HEK293T (cell line): ENCODE measurements at regions not wholly inside any gene's neighbourhood (a gene's known extent, or its start where the extent isn't known, plus 50 kb on each side); places are given as distances from the start of the nearest gene placed in this dataset.
A peak's percentile ranks its signal among the peaks of the same experiment; 100 is the strongest.

ENCODE experiments used
- CTCF ChIA-PET: fragments of 350-600 bp; formaldehyde crosslinking; extraction: SDS; loops from one replicate; lab custom pipeline; 2021; ENCODE audit warnings: antibody characterized with exemption, inconsistent platforms; lab: Yijun Ruan, JAX
- POLR2A ChIA-PET: fragments of 350-600 bp; formaldehyde crosslinking; extraction: SDS; loops from one replicate; lab custom pipeline; 2020; ENCODE audit warnings: antibody characterized with exemption, inconsistent platforms; lab: Yijun Ruan, JAX
- DNase-seq: peaks from one replicate; pipeline ENCODE4 v3.0.0; 2012; ENCODE audit warnings: mixed read lengths; ENCODE audit errors: extremely low spot score
- ARNT ChIP-seq: fragments of 450-650 bp; IDR thresholded peaks from 2 replicates; pipeline ENCODE4 v1.6.1; 2017; ENCODE audit warnings: mild to moderate bottlenecking
- BHLHE40 ChIP-seq: fragments of 450-650 bp; IDR thresholded peaks from 2 replicates; pipeline ENCODE4 v1.6.1; 2016; ENCODE audit warnings: mild to moderate bottlenecking, moderate library complexity, borderline replicate concordance
- CTBP1 ChIP-seq: fragments of 450-650 bp; IDR thresholded peaks from 2 replicates; pipeline ENCODE4 v1.6.1; 2016; ENCODE audit warnings: borderline replicate concordance
- ELF4 ChIP-seq: fragments of 450-650 bp; IDR thresholded peaks from 2 replicates; pipeline ENCODE4 v1.6.1; 2017; ENCODE audit warnings: antibody characterized with exemption
- FOXA1 ChIP-seq: fragments of 450-650 bp; IDR thresholded peaks from 2 replicates; pipeline ENCODE4 v1.6.1; 2016; ENCODE audit warnings: mild to moderate bottlenecking
- FOXK2 ChIP-seq: fragments of 450-650 bp; IDR thresholded peaks from 2 replicates; pipeline ENCODE4 v1.6.1; 2016; ENCODE audit warnings: mild to moderate bottlenecking
- FOXM1 ChIP-seq: fragments of 450-650 bp; IDR thresholded peaks from 2 replicates; pipeline ENCODE4 v1.6.1; 2017; ENCODE audit warnings: mild to moderate bottlenecking, borderline replicate concordance
- HDGF ChIP-seq: fragments of 450-650 bp; IDR thresholded peaks from 2 replicates; pipeline ENCODE4 v1.6.1; 2017; ENCODE audit warnings: antibody characterized with exemption, borderline replicate concordance
- L3MBTL2 ChIP-seq: fragments of 450-650 bp; conservative IDR thresholded peaks from 2 replicates; pipeline ENCODE4 v1.6.1; 2016; ENCODE audit warnings: mild to moderate bottlenecking
- LEF1 ChIP-seq: fragments of 450-650 bp; IDR thresholded peaks from 2 replicates; pipeline ENCODE4 v1.6.1; 2017; ENCODE audit warnings: mild to moderate bottlenecking, borderline replicate concordance
- NFRKB ChIP-seq: fragments of 450-650 bp; IDR thresholded peaks from 2 replicates; pipeline ENCODE4 v1.6.1; 2016; ENCODE audit warnings: mild to moderate bottlenecking, moderate library complexity
- SP1 ChIP-seq: fragments of 450-650 bp; IDR thresholded peaks from 2 replicates; pipeline ENCODE4 v1.6.1; 2017
- SUZ12 ChIP-seq: fragments of 450-650 bp; IDR thresholded peaks from 2 replicates; pipeline ENCODE4 v1.6.1; 2016; ENCODE audit warnings: mild to moderate bottlenecking
- TARDBP ChIP-seq: fragments of 450-650 bp; IDR thresholded peaks from 2 replicates; pipeline ENCODE4 v1.6.1; 2016
- ZNF384 ChIP-seq: fragments of 450-650 bp; IDR thresholded peaks from 2 replicates; pipeline ENCODE4 v1.6.1; 2016
- TF ChIP-seq, protein P1 (sequence below): fragments of 450-650 bp; IDR thresholded peaks from 2 replicates; pipeline ENCODE4 v1.6.1; 2016

DNA sequence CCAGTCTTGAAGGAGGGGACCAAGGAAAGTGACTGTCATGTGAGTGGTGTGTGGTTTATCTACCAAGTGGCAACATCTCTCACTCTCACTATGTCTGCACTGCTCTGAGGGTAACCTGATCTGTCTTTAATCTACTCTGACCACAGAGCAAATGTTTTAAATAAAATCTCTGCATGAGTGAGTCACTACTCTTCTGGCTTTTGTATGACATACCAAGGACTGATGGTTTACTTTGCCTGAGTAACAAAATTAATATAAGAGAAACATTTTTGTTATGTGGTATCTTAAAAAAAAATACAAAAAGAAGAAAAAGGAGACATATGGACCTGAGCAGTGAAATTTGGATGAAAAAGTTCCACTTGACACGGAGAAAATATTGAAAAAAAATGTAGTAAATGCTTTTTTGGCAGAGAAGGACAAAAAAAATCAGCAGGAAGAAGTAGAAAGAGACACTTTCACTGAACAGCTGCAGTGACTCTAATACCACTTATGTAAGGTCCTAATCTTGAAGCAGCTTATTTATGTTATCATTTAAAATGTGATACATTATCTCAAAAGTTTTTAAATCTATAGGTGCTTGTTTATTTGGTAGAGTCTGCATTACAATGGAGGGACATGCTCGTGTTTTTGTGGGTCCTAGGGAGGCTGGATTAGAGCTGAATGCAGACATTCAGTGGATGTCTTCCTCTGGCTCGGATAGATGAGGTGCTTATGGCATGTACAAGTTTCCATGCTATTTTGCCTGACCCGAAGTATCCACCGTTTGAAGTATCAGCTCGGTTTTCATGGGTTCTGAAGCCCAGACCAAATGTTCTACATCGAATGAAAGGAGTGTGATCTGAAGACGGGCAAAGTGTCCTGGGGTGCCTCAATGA, 240.7 kb downstream of the MAP2K6 start:
- TF ChIP-seq ZNF384 (no peak), L3MBTL2 (no peak), NFRKB (no peak), CTBP1 (no peak), BHLHE40 (no peak), ELF4 (no peak), LEF1 (no peak), HDGF (no peak), ARNT (no peak), SUZ12 (no peak), TARDBP (no peak), FOXA1 (no peak), SP1 (no peak), FOXK2 (no peak), FOXM1 (no peak)
- TF ChIP-seq, protein P1, sequence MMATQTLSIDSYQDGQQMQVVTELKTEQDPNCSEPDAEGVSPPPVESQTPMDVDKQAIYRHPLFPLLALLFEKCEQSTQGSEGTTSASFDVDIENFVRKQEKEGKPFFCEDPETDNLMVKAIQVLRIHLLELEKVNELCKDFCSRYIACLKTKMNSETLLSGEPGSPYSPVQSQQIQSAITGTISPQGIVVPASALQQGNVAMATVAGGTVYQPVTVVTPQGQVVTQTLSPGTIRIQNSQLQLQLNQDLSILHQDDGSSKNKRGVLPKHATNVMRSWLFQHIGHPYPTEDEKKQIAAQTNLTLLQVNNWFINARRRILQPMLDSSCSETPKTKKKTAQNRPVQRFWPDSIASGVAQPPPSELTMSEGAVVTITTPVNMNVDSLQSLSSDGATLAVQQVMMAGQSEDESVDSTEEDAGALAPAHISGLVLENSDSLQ: no peak
- CTCF ChIA-PET: interaction anchor here (1.3 kb wide), 1 partner anchor 48 kb away, joined by 3 read pairs; no protein-coding TSS in a partner anchor
- DNase-seq: peak; percentile 18
- POLR2A ChIA-PET: no interaction called here

DNA sequence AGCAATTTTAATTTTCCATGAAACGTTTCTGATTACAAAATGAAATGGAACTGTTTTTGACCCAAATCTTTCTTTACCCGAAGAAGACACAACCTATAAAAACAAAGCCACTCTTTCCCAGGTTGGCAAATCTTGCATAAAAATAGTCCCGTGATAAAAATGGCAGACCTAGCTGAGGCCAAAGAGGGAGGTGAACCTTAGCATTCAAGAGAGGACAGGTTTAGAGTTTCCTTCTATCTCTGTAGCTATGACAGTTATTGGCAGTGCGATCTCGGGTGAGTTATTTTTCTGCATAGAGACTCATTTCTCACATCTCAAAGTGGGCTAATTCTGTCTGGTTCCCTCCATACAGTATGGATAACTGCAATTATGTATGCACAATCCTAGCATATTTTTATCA, 241.4 kb downstream of the MAP2K6 start:
- TF ChIP-seq, protein P1: no peak
- no peak for TF ChIP-seq BHLHE40
- TF ChIP-seq ZNF384: no peak
- no peak for TF ChIP-seq FOXM1
- no peak for TF ChIP-seq HDGF
- TF ChIP-seq SP1: no peak
- no peak for TF ChIP-seq FOXA1
- no peak for TF ChIP-seq NFRKB
- TF ChIP-seq SUZ12: no peak
- no peak for TF ChIP-seq TARDBP
- no peak for TF ChIP-seq LEF1
- TF ChIP-seq ARNT: no peak
- no peak for TF ChIP-seq FOXK2
- TF ChIP-seq ELF4: no peak
- TF ChIP-seq L3MBTL2: no peak
- TF ChIP-seq CTBP1: no peak
- DNase-seq: no peak
- ChIA-PET POLR2A (no interaction called here), CTCF (interaction anchor here (1.3 kb wide), 1 partner anchor 49 kb away, joined by 3 read pairs; no protein-coding TSS in a partner anchor)

DNA sequence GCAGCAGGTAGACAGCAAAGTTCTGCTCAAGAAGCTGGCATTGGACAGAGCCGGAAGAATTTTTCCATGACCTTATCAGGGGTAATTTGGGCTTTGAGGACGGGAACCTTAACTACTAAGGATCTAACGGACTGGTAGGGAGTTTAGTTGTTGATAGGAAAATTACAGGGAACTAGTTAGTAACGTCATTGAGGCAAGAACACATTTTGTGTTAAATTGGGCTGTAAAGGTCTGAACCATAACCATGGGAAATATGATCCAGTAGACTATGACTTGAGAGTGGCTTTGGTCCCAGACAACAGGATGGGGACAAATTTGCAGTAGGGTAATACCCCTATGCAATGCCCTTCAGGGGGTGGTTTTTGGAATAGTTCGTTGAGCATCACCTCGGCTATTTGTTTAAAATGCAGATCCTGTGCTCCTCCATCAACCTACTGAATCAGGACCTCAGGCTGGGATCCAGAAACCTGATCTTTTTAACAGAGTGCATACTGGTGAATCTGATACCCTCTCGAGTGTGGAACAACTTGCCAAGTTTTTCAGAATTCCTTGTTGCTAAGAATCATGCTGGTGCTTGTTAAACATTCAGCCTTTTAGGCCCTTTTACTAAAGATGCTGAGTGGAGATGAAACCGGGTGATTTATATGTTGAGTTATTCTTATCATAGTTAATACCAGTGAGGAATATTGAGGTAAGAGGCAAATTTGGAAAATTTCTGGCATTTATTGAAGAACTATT, 255.1 kb downstream of the MAP2K6 start:
- ChIA-PET POLR2A (no interaction called here), CTCF (no interaction called here)
- no peak for DNase-seq

DNA sequence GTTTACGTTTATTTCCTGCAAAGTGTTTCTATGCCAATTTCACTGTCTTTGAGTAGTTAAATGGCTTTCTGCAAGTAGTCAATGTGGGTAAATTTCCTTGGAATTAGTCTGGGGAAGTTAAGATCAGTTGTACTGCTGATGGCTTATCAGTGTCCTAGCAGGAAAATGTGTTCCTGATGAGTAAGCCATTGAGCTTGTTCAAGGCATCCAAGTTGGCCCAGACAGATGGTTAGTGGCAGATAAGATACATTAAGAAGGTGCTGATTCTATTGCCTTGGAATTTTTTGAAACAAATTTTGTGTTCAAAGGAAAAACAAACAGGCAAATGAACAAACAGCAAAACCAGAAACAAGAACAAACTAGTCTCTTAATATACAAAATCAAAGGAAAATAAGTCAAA, 258.4 kb downstream of the MAP2K6 start:
- no peak for DNase-seq
- TF ChIP-seq BHLHE40: no peak
- TF ChIP-seq SP1: no peak
- no peak for TF ChIP-seq ELF4
- no peak for TF ChIP-seq TARDBP
- no peak for TF ChIP-seq LEF1
- TF ChIP-seq, protein P1: no peak
- no peak for TF ChIP-seq FOXM1
- no peak for TF ChIP-seq ARNT
- CTCF ChIA-PET: interaction anchor here (0.7 kb wide), 1 partner anchor 133 kb away, joined by 3 read pairs; no protein-coding TSS in a partner anchor
- POLR2A ChIA-PET: no interaction called here

More for the DNA sequence above, 255.1 kb downstream of the MAP2K6 start:
- TF ChIP-seq TARDBP: no peak
- TF ChIP-seq FOXK2: no peak
- TF ChIP-seq, protein P1: no peak
- no peak for TF ChIP-seq ZNF384
- TF ChIP-seq SP1: no peak
- TF ChIP-seq LEF1: no peak
- TF ChIP-seq ELF4: no peak
- TF ChIP-seq FOXM1: no peak
- TF ChIP-seq SUZ12: no peak
- TF ChIP-seq NFRKB: no peak

- CTCF ChIA-PET: no interaction called here
- TF ChIP-seq NFRKB: no peak
- no peak for TF ChIP-seq ELF4
- no peak for TF ChIP-seq ZNF384
- no peak for TF ChIP-seq HDGF
- no peak for TF ChIP-seq FOXM1
- TF ChIP-seq ARNT: no peak
- TF ChIP-seq FOXK2: no peak
- TF ChIP-seq, protein P1: no peak
- DNase-seq: no peak
- POLR2A ChIA-PET: no interaction called here
Measured at GRCh38 chr17:69677130-69677529, 262.6 kb downstream of the MAP2K6 start.
